GM18505 (cell line): ENCODE measurements at regions not wholly inside any gene's neighbourhood (a gene's known extent, or its start where the extent isn't known, plus 50 kb on each side); places are given as distances from the start of the nearest gene placed in this dataset.

ENCODE experiments used
- ATAC-seq: cut with Tn5 transposase; IDR thresholded peaks from one replicate; pipeline ENCODE4 v1.9.1; 2021; ENCODE audit not compliant: unreplicated experiment
- POLR2A ChIP-seq: IDR thresholded peaks from 4 replicates; pipeline ENCODE4 v1.6.1; 2011; ENCODE audit warnings: borderline replicate concordance; ENCODE audit not compliant: insufficient read depth, insufficient read length; ENCODE audit errors: extremely low read depth

DNA sequence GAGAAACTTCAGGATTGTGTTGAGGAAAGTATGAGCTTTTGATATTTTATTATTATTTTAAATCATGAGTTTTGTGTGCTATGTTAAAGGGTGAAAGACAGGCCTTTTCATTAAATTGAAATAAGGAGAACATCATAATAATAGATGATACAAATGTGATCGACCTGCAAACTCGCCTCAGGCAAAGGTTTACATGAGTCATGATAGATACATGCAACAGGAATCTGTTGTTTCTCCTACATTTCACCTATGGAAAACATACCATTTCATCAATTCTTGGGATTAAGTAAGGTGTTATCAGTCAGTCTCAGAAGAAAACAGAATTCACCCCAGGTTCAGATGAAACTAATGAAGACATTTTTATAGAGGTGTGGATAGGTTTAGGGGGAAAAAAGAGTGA, 1992.5 kb upstream of the PIK3C3 start:
- TF ChIP-seq POLR2A: no peak
- no peak for ATAC-seq

DNA sequence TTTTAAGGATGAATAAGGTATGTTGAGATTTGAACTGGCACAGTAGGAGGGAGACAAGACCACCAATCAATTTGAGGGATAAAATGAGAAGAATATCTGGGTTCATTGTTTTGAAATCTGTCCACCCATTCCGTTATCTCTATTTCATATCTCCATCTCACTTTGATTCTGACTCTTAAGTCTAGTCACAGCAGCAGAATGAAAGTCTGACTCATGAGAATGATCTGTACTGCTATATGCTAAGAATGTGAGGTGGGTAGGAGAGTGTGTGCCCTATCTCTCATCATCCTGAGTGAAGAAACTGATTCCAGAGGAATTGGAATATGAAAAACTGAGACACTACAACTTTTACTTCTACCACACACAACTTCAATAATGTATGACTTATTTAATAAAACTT, 1994.5 kb upstream of the PIK3C3 start:
- no peak for ATAC-seq
- TF ChIP-seq POLR2A: no peak

DNA sequence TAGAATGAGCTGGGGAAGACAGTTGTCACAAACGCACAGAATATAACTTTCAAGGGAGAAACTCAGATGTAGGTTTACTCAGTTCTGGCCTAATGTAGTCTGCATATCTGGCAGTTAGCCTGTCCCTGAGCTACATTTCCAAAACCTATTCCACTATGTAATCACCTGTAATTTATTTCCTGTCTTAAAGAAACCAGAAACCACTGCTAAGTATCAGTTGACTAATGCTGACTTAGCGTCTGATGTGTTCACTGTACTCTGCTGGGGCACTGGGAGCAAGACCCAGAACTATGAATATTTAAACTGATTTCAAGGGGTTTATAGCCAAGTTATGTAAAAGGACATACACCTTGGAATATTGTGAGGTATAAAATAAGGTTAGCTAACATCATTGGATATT, 1995.2 kb upstream of the PIK3C3 start:
- no peak for TF ChIP-seq POLR2A
- no peak for ATAC-seq

DNA sequence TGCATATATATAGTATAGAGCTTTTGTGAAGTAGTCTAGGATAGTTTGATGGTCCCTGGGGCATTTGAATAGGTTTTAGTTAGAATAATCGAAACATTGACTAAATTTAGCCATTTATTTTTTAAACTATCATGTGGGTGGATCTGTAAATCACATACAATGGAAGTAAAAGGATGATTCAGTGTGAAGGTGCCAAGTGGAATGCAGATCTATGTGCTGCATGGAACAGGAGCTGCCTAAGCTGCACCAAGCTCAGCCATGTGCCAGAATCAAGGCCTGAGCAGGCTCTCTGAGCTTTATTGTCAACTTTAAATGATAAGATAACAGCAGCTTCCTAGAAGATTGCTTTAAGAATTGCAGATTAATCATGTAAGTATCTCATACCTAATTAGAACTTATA, 1996.2 kb upstream of the PIK3C3 start:
- no peak for ATAC-seq
- no peak for TF ChIP-seq POLR2A

DNA sequence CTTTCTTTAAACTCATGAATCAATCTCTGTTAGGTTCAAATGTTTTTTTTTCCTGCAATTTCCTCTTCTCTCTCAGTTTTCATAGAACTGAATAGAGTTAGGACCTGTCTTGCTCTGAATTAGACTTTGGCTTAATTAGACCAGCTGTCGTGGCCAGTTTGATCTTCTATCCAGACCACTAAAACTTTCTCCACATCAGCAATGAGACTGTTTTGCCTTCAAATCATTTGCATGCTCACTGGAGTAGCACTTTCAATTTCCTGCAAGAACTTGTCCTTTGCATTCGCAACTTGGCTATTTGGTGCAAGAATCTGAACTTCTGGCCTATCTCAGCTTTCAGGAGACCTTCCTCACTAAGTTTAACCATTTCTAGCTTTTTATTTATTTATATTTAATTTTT, 2002.2 kb upstream of the PIK3C3 start:
- no peak for ATAC-seq
- TF ChIP-seq POLR2A: no peak

DNA sequence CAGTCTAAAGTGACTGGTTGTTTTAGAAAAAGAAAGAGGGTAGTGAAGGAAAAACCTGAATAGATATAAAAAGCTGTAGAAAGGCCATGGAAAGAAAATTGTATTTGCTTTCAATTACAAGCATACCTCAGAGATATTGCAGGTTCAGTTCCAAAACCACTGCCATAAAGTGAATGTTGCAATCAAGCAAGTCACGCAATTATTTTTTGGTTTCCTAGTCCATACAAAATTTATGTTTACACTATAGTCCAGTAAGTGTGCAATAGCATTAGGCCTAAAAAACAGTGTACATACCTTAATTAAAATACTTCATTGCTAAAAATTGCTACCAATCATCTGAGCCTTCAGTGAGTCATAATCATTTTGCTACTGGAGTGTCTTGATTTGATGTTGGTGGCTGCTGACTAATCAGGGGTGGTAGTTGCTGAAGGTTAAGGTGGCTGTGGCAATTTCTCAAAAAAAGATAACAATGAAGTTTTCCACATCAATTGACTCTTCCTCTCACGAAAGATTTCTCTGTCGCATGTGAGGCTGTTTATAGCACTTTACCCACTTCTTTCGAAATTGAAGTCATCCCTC, 2003.8 kb upstream of the PIK3C3 start:
- no peak for TF ChIP-seq POLR2A
- ATAC-seq: no peak

DNA sequence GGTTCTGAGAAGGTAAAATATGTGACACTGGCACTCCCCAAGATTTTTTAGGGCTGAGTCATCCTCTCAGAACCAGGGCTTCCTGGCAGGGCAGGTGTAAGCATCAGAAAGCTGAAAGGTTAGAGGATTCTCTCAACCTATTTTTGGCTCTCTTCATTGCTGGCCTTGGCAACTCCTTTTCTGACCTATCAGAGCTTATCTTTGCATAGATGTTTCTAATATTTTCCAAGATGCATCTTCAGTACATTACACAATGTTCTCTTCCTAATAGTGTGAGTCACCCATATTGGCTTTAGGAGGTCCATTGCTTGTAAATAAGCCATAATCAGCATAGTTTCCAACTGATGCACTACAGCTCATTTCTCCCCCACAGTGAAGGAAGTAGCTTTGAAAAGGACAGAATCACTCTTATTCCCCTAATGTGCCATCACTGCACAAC, 2008.4 kb upstream of the PIK3C3 start:
- no peak for ATAC-seq

DNA sequence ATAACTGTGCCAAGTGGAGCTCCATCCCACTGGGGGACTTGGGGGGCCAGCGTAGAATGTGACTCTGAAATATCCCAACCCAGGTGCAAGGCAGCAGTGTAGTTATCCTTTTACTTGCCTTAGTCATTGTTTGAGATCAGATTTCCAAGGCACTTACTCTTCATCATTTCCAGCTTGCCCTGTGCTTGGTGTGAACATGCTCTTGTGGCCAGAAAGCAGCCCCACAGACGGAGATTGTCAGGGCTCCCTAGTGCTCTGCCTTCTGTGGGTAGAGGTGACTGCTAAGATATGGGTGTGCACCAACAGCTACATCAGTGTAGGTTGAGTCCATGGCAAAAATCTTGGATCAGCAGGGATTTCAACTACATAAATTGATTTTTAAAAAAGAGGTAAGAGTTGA, 2010.0 kb upstream of the PIK3C3 start:
- ATAC-seq: no peak
- TF ChIP-seq POLR2A: no peak

More for the DNA sequence above, 2008.4 kb upstream of the PIK3C3 start:
- no peak for TF ChIP-seq POLR2A

DNA sequence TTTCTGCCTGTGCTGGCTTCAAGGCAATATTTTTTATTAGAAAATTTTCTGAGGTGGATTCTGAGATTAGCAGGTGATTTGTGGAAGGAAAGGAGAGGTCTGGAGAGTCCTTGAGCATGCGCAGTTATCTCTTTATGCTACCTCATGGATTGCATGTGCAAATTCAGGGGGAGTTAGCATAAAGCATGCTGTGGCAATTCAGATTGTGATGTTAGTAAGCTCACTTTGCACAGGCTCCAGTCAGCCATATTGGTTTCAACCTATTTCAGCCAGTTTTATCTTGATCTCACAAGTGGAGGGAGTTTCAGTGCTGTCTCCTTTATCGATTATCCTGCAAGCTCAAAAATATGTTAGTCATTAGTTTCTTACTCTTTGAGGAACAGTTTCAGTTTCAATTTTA, 2012.3 kb upstream of the PIK3C3 start:
- TF ChIP-seq POLR2A: no peak
- no peak for ATAC-seq

DNA sequence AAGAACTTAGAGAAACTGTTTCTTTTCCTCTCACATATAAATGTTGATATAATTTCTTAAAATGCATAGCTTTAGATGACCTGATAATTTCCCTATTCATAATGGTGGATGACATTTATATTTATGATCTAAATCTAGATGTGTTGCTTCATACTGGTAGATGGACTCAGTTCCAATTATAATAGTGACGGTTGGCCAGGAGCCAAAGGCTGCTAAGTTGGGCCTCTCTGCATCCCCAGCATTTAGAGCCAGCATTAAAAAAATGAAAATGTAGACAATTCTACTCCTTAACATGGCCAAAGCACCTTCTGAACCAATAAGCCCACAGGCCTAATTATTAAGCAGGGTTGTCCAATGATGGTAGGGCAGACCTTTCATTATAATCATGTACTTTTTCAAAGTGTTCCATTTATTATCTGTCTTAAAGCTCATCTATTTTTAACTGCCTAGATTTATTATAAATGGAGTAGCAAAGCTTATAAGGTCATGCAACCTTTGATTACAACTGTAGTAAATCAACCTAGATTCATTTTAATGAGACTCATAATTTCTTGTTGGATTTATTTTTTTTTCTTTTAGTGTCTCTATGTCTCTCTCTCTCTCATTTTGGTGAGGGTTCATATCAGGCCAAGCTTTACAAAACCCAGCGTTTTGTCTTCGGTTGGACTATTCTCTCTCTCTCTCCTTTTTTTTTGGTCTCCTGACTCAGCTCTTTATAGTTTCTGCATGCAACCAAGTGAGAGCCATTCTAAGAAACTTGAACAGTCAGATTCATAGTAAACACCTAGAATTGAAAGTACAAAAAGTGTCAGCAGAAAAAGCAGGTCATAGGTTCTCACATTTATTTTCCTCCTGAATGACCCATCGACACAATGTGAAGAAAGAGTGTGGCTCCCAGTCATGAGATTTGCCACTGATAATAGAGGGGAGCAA, 2016.1 kb upstream of the PIK3C3 start:
- no peak for ATAC-seq
- no peak for TF ChIP-seq POLR2A

DNA sequence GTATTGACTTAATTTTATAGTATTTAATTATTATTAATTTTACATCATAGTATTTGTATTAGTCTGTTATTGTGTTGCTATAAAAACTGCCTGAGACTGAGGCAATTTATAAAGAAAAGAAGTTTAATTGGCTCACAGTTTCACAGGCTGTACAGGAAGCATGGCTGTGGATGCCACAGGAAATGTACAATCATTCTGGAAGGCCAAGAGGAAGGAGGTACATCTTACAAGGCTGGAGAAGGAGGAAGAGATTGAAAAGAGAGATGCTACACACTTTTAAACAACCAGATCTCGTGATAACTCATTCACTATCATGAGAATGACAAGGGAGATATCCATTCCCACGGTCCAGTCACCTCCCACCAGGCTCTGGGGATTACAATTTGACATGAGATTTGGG, 2019.4 kb upstream of the PIK3C3 start:
- TF ChIP-seq POLR2A: no peak
- no peak for ATAC-seq

DNA sequence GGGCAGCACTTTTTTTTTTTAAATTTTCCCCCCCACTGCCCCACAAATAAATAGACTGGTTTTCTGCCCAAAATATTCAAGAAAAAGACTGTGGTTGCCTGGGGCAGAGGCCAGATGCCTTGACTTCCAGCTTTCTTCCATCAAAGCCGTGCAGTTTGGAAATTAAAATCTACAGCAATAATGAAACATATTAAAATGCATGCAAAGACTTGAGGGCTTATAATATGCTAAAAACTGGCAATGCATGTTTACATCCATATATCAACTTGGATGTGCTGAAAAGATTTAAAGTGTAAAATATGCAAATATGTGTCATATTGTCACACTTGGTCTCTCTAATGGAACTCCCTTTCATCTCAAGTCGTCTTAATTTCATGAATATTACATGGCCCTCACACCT, 2036.2 kb upstream of the PIK3C3 start:
- TF ChIP-seq POLR2A: no peak
- ATAC-seq: no peak

DNA sequence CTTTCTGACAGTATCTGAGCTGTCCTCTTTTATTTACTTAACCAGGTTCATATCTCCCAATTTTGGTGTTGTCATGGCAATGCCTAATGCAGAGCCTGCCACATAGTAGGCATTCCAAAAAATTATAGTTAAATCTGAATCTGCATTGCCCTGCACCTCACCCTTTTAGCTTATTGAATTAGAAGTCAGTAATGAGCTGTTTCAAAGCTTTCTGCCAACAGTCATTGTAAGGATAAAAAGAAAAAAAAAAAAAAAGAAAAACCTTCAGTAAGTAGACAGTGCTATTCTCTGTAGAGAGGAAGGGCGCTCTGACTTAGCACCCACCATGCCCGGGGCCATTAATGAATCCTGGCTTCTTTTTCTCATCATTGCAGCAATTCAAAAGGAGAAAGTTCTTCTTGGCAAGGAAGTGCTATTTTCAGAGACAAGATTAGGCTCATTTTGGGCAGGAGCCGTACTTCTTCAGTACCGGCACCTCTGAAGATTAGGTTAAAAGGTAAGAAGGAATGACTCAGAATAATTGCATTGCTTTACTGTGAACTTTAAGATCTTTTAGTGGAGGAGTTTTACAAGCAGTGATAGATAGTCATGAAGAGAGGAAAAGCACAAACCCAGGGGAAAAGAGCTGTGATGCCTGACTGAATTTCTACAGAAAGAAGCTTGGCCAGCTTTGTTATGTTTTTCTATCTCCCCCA, 2041.2 kb upstream of the PIK3C3 start:
- no peak for TF ChIP-seq POLR2A
- ATAC-seq: no peak
